Activated naive CD4-positive, alpha-beta T cell treated with Interleukin-2 at 50 U/mL for 16 hours (primary cell): ENCODE measurements at regions not wholly inside any gene's neighbourhood (a gene's known extent, or its start where the extent isn't known, plus 50 kb on each side); places are given as distances from the start of the nearest gene placed in this dataset.
"Not testable (repeated sequence)": the region's sequence is repeated elsewhere in the genome, so short reads cannot be mapped to it uniquely, and the experiment has no call there.

Source experiments
- DNase-seq: peaks from one replicate; pipeline ENCODE4 v3.0.0-alpha.2; 2020

- no peak for DNase-seq
These were observed 286.9 kb downstream of the TMX3 start for GRCh38 chr18:68427951-68428401.

- no peak for DNase-seq
These were observed 288.1 kb downstream of the TMX3 start for GRCh38 chr18:68426731-68427315.

- DNase-seq = no peak
These were observed 296.0 kb downstream of the TMX3 start for GRCh38 chr18:68418881-68419280.

GRCh38 chr18:68418226-68418868 is 296.6 kb downstream of the TMX3 start:
- DNase-seq = no peak

- DNase-seq = no peak
These were observed 297.1 kb downstream of the TMX3 start for GRCh38 chr18:68417826-68418225.

- DNase-seq = no peak
These were observed 297.6 kb downstream of the TMX3 start for GRCh38 chr18:68417166-68417799.

GRCh38 chr18:68414407-68414806 is 300.5 kb downstream of the TMX3 start:
- no peak for DNase-seq

- DNase-seq = no peak
These were observed 305.3 kb downstream of the TMX3 start for GRCh38 chr18:68409576-68409975.

GRCh38 chr18:68406761-68407160 is 308.1 kb downstream of the TMX3 start:
- no peak for DNase-seq

GRCh38 chr18:68402784-68403183 is 312.1 kb downstream of the TMX3 start:
- DNase-seq = no peak

- DNase-seq = no peak
These were observed 314.0 kb downstream of the TMX3 start for GRCh38 chr18:68400889-68401288.

GRCh38 chr18:68399721-68400120 is 315.2 kb downstream of the TMX3 start:
- no peak for DNase-seq

GRCh38 chr18:68397241-68398035 is 317.5 kb downstream of the TMX3 start:
- no peak for DNase-seq

- no peak for DNase-seq
These were observed 320.2 kb downstream of the TMX3 start for GRCh38 chr18:68394705-68395104.

- DNase-seq = no peak
These were observed 323.1 kb downstream of the TMX3 start for GRCh38 chr18:68391801-68392200.

- no peak for DNase-seq
These were observed 327.7 kb downstream of the TMX3 start for GRCh38 chr18:68387246-68387645.

GRCh38 chr18:68383979-68384378 is 330.9 kb downstream of the TMX3 start:
- DNase-seq = not testable (repeated sequence)

GRCh38 chr18:68376926-68377325 is 338.0 kb downstream of the TMX3 start:
- no peak for DNase-seq

GRCh38 chr18:68362907-68363306 is 352.0 kb downstream of the TMX3 start:
- DNase-seq = no peak

GRCh38 chr18:68355637-68356036 is 359.3 kb downstream of the TMX3 start:
- no peak for DNase-seq

GRCh38 chr18:68354176-68354575 is 360.7 kb downstream of the TMX3 start:
- DNase-seq = no peak

GRCh38 chr18:68342039-68342659 is 372.8 kb downstream of the TMX3 start:
- no peak for DNase-seq

GRCh38 chr18:68340606-68341005 is 374.3 kb downstream of the TMX3 start:
- DNase-seq = no peak
